Rectal smooth muscle tissue (tissue), 1 donor: ENCODE measurements at regions not wholly inside any gene's neighbourhood (a gene's known extent, or its start where the extent isn't known, plus 50 kb on each side); places are given as distances from the start of the nearest gene placed in this dataset.

Experiments used
- H3K27ac ChIP-seq: one replicate; pipeline ENCODE4 v1.7.0; 2013; ENCODE audit warnings: low read depth, low read length, inconsistent platforms
- H3K27me3 ChIP-seq: one replicate; pipeline ENCODE4 v1.7.0; 2013; ENCODE audit warnings: low read length; ENCODE audit not compliant: control insufficient read depth, insufficient read depth
- H3K36me3 ChIP-seq: one replicate; pipeline ENCODE4 v1.7.0; 2013; ENCODE audit warnings: low read length; ENCODE audit not compliant: control insufficient read depth, insufficient read depth
- H3K4me1 ChIP-seq: one replicate; pipeline ENCODE4 v1.7.0; 2013; ENCODE audit warnings: low read length; ENCODE audit not compliant: control insufficient read depth, insufficient read depth
- H3K4me3 ChIP-seq: one replicate; pipeline ENCODE4 v1.7.0; 2013; ENCODE audit warnings: low read length
- H3K9ac ChIP-seq: one replicate; pipeline ENCODE4 v1.7.0; 2013; ENCODE audit warnings: low read length

DNA sequence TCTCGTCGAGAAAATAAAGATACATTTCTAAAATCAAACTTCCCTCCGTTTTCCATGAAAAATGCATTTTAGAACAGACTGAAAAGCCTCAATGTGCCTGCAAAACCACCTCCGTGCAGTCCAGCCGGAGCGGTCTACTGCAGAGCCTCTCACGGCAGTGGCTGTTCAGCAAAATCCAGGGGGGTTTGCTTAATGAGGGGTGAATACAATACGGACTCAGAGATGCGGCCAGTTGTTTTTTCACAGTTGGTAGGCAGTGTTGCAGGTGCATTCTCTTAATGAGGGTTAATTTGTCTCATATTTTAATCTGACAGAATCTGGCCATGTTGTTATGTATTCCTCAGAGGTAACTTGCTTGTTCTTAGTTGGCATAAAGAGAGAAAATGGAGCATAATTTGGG, 223.0 kb downstream of the EBLN2 start:
- H3K4me3 ChIP-seq: no peak overlapping the region
- no peak overlapping the region for H3K27ac ChIP-seq
- no peaks in the 10 kb centered on the region for H3K27me3 ChIP-seq

GRCh38 chr3:73291541-73291940, 230.1 kb downstream of the EBLN2 start:
- H3K9ac ChIP-seq: no peak overlapping the region
- no peaks in the 10 kb centered on the region for H3K4me1 ChIP-seq
- H3K27ac ChIP-seq: no peak overlapping the region
- no peaks in the 10 kb centered on the region for H3K27me3 ChIP-seq
- H3K36me3 ChIP-seq: no peaks in the 10 kb centered on the region
- no peak overlapping the region for H3K4me3 ChIP-seq

More for the DNA sequence above, 223.0 kb downstream of the EBLN2 start:
- H3K9ac ChIP-seq: no peak overlapping the region
- no peaks in the 10 kb centered on the region for H3K4me1 ChIP-seq
- no peaks in the 10 kb centered on the region for H3K36me3 ChIP-seq

DNA sequence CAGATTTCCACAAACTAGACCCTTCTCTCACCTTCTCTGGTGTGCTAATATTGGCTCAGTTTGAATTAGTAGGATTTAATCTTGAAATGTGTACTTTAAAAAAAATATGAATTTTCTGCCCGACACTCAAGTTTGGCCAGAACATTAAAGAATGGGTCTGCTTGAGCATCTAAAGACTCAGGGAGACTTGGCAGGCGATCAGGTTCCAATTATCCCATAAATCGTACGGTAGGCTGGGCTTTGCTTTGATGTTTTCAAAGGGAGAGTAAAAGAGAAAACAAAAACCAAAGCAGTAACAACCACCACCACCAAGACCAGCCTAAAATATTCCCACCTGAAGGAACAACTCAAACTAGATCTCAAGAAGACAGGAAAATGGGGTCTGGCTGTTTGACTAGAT, 230.8 kb downstream of the EBLN2 start:
- H3K36me3 ChIP-seq: no peaks in the 10 kb centered on the region

DNA sequence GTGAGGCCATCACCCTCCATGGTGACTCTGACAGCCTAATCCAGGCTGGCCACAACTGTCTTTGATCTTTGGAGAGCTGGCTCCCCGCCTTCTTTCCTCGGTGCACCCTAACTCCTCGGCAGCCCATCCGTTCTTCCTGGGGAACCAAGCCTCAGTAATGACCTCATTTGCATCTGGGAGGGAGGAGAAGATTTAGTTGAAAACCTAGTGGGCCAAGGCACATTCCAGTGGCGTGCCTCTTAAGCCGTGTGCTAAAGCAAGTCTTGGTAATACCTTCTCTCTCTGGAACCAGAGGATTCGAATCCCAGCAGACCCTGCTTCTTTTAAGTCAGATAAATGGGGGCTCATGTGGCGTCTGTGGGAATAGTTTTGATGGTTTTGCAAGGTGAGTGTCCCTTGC, 233.1 kb downstream of the EBLN2 start:
- Histone ChIP-seq H3K27ac (no peak overlapping the region), H3K4me1 (no peaks in the 10 kb centered on the region), H3K36me3 (no peaks in the 10 kb centered on the region), H3K4me3 (no peak overlapping the region), H3K27me3 (no peaks in the 10 kb centered on the region), H3K9ac (no peak overlapping the region)

More for the DNA sequence above, 230.8 kb downstream of the EBLN2 start:
- H3K9ac ChIP-seq: no peak overlapping the region
- H3K4me1 ChIP-seq: no peaks in the 10 kb centered on the region
- H3K27ac ChIP-seq: no peak overlapping the region
- no peak overlapping the region for H3K4me3 ChIP-seq
- no peaks in the 10 kb centered on the region for H3K27me3 ChIP-seq

- H3K27ac ChIP-seq: no peak overlapping the region
- H3K4me3 ChIP-seq: no peak overlapping the region
- no peaks in the 10 kb centered on the region for H3K36me3 ChIP-seq
- H3K27me3 ChIP-seq: no peaks in the 10 kb centered on the region
- H3K9ac ChIP-seq: no peak overlapping the region
- H3K4me1 ChIP-seq: no peaks in the 10 kb centered on the region
Measured at GRCh38 chr3:73295876-73296635, 234.6 kb downstream of the EBLN2 start.

DNA sequence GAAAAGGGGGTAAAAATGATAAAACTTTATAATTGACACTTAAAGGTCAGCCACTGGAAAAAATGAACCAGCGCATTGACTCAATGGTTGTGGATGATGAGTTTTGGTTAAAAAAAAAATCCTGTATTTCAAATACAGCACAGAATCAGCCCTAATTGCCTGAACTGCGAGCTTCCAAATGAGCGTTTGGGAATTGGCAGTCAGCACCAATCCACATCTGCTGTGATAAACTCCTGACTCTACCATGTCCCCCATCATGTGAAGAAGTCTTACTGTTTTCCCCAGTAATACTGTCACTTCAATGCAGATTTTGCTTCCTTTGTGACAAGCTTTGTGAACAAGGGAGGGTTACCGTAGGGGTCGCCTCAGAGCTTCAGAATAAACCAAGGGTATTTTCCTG, 235.4 kb downstream of the EBLN2 start:
- Histone ChIP-seq H3K9ac (no peak overlapping the region), H3K4me1 (no peaks in the 10 kb centered on the region), H3K4me3 (no peak overlapping the region), H3K27ac (no peak overlapping the region), H3K27me3 (no peaks in the 10 kb centered on the region), H3K36me3 (no peaks in the 10 kb centered on the region)

DNA sequence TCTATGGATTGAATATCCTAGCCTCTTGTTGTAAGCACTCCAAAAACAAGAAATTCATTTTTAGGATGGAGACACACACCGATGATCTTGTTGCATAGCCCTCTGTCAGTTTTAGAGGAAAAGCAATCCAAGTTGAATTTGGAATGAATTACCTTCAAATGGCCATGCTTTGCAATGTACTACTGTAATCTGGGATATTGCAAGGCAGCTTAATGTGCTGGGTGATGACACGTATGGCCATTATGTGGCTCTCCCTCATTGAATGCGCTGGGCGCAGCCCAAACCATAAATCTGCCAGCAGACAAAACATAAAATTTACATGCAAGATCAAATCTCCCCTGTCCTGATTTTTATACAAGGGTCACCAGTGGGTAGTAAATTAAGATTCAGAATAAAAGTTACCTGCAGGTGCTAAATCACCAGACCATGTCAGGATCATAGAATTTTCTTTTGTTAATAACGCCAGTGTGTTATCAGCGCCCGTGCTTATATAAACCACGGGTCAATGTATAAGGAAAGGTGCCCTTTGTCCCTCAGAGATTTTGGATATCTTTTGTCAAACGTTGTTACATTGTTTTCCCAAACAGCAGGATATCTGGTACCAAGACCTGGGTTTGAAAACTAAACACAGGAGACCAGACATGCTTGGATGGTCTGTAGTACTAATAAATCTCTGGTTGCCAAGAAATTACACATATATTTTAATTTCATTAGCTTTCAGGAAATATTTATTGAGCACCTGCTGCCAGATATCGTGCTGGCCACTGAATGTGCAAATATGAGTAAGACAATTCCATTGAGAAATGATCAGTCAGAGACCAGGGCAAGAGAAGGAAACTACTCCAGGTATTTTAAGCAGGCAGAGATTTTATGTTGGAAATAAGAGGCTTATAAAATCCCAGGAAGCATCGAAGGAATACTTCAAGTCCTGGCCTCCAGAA, 237.1 kb downstream of the EBLN2 start:
- Histone ChIP-seq H3K27ac (no peak overlapping the region), H3K36me3 (no peaks in the 10 kb centered on the region), H3K27me3 (no peaks in the 10 kb centered on the region), H3K4me3 (no peak overlapping the region), H3K9ac (no peak overlapping the region), H3K4me1 (no peaks in the 10 kb centered on the region)

DNA sequence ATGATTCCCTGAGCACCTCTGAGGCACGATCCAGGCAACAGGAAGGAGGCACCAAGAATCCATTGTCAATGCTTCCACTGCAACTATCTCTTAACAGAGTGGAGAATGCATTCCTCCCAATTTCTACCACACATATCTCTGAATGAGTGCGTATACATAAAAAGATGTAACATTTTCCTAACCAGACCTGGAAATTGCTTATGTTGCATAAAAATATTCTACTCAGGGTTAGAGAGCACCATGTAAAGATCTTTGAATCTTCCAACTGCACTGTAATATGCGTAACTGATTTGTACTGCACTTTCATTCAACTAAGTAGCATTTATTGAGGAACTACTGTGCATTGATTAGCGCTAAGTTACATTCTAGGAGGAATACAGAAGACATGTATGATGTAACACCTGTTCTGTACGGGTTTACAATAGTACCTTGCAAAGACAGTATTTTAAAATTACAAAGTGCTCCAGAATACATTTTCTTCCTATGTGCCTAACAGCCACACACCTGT, 237.8 kb downstream of the EBLN2 start:
- no peak overlapping the region for H3K9ac ChIP-seq
- no peaks in the 10 kb centered on the region for H3K27me3 ChIP-seq
- no peaks in the 10 kb centered on the region for H3K36me3 ChIP-seq
- no peaks in the 10 kb centered on the region for H3K4me1 ChIP-seq
- no peak overlapping the region for H3K4me3 ChIP-seq
- no peak overlapping the region for H3K27ac ChIP-seq

GRCh38 chr3:73314151-73314951, 252.9 kb downstream of the EBLN2 start:
- Histone ChIP-seq H3K27me3 (no peaks in the 10 kb centered on the region), H3K9ac (no peak overlapping the region), H3K4me3 (no peak overlapping the region), H3K4me1 (no peaks in the 10 kb centered on the region), H3K27ac (no peak overlapping the region), H3K36me3 (no peaks in the 10 kb centered on the region)

- no peaks in the 10 kb centered on the region for H3K27me3 ChIP-seq
- H3K36me3 ChIP-seq: no peaks in the 10 kb centered on the region
- no peak overlapping the region for H3K27ac ChIP-seq
- H3K9ac ChIP-seq: no peak overlapping the region
- H3K4me1 ChIP-seq: peaks cover 5% of the 10 kb centered on the region
- no peak overlapping the region for H3K4me3 ChIP-seq
Measured at GRCh38 chr3:73315706-73316105, 254.2 kb downstream of the EBLN2 start.

DNA sequence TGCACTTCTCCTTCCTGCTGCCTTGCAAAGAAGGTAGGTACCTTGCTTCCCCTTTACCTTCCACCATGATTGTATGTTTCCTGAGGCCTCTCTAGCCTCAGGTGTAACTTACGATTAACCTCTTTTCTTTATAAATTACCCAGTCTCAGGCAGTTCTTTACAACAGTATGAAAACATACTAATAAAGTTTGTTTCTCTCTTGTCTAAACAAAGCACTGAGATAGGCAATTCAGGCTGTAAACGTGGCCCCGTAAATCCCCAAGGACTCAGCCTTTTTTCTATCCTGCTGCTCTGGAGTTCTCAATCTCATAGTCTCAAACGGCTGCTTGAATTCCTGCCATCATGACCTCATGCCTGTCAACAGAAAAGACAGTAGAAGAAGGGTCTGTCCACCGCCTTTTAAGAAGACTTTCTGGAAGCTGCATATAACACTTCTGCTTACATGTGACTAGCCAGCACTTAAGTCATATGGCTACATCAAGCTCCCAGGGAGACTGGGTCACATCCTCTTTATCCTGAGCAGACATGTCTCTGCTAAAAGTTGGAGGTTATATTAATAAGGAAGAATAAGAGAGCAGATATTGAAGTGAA, 257.8 kb downstream of the EBLN2 start:
- peak overlapping the region; percentile 46 for H3K27ac ChIP-seq
- H3K9ac ChIP-seq: no peak overlapping the region
- no peaks in the 10 kb centered on the region for H3K27me3 ChIP-seq
- H3K36me3 ChIP-seq: no peaks in the 10 kb centered on the region
- H3K4me1 ChIP-seq: peaks cover 6% of the 10 kb centered on the region
- no peak overlapping the region for H3K4me3 ChIP-seq
